Erythroblast (primary cell): ENCODE measurements at regions not wholly inside any gene's neighbourhood (a gene's known extent, or its start where the extent isn't known, plus 50 kb on each side); places are given as distances from the start of the nearest gene placed in this dataset.

Experiments
- GATA1 ChIP-seq: IDR thresholded peaks from 2 replicates; pipeline ENCODE4 v1.6.1; 2011; ENCODE audit warnings: low read depth, mild to moderate bottlenecking, control low read depth, low read length, moderate library complexity
- POLR2A ChIP-seq: IDR thresholded peaks from 2 replicates; pipeline ENCODE4 v1.6.1; 2011; ENCODE audit warnings: mild to moderate bottlenecking, low read length

DNA sequence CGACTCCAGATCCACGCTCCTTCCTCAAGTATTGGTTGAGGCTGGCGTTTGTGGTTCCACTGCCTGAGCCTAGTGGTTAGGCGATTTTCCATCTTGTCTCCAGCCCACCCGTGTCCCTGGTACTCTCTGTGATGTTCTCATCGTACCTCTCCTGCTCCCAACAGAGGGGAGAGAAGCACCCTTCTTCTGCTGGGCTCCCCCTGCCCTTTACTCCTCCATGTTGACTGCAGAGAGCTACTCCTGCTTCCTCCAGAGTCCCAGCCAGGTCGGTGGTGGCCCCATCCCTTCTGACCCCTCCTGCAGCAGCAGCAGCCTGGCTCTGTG is 164.0 kb upstream of the BCOR start:
- TF ChIP-seq POLR2A (no peak), GATA1 (no peak)
